Right lobe of liver (tissue), 4 donors: ENCODE measurements at regions not wholly inside any gene's neighbourhood (a gene's known extent, or its start where the extent isn't known, plus 50 kb on each side); places are given as distances from the start of the nearest gene placed in this dataset.

Experiments
- CTCF ChIP-seq, 4 donors: fragments of 200-600 bp in 3 of 4; fragments of 450-650 bp in 1 of 4; IDR thresholded peaks; one replicate each; pipeline versions ENCODE4 v1.5.1 to v1.8.0; 2016 to 2022; ENCODE audit warnings: antibody characterized with exemption in 4 of 4, mild to moderate bottlenecking in 2 of 4
- POLR2A ChIP-seq: fragments of 450-650 bp; IDR thresholded peaks from one replicate; pipeline ENCODE4 v1.6.1; 2017; ENCODE audit warnings: antibody characterized with exemption, mild to moderate bottlenecking
- donor health status: DM: no; HTN: no; CAD: no.
- donor health status: DM: no; HTN: no; CAD: no.
- donor health status: DM: no; HTN: yes; CAD: no.

GRCh38 chrX:131609480-131609879 lies 65.6 kb downstream of the OR13H1 start:
- TF ChIP-seq CTCF (IDR thresholded peaks at IDR 0.05) (no peak), POLR2A (no peak)
